Activated T-helper 1 cell treated with anti-CD3 and anti-CD28 coated beads, Interleukin-12 subunit alpha, Interleukin-12 subunit beta, Interleukin-2, Interleukin-4 antibody, amounts not matched to agents 30 ng/mL and 10 ng/mL and 1 ng/mL, durations not matched to agents 14 hours and 24 hours and 36 hours (primary cell): ENCODE measurements at regions not wholly inside any gene's neighbourhood (a gene's known extent, or its start where the extent isn't known, plus 50 kb on each side); places are given as distances from the start of the nearest gene placed in this dataset.
A peak's percentile ranks its signal among the peaks of the same experiment; 100 is the strongest.

Source experiments
- DNase-seq: peaks from one replicate; pipeline ENCODE4 v3.0.0; 2021; ENCODE audit warnings: low spot score
- H3K27ac Mint-ChIP-seq: one replicate; pipeline ENCODE4 v1.8.0; 2021; ENCODE audit warnings: mild to moderate bottlenecking, mixed read lengths
- H3K27me3 Mint-ChIP-seq: one replicate; pipeline ENCODE4 v1.8.0; 2022; ENCODE audit warnings: mild to moderate bottlenecking, moderate library complexity, mixed read lengths; ENCODE audit not compliant: insufficient read depth
- H3K36me3 Mint-ChIP-seq: one replicate; pipeline ENCODE4 v1.8.0; 2021; ENCODE audit warnings: low read depth, mixed read lengths
- H3K4me1 Mint-ChIP-seq: one replicate; pipeline ENCODE4 v1.8.0; 2021; ENCODE audit warnings: low read depth, mixed read lengths
- H3K4me3 Mint-ChIP-seq: one replicate; pipeline ENCODE4 v1.8.0; 2021; ENCODE audit warnings: mild to moderate bottlenecking, moderate library complexity, mixed read lengths
- H3K9me3 Mint-ChIP-seq: one replicate; pipeline ENCODE4 v1.8.0; 2021; ENCODE audit warnings: mixed read lengths
- intact Hi-C: fragments of 100-400 bp; cut with micrococcal nuclease; formaldehyde crosslinking; loops from one replicate; pipeline ENCODE4 v1.15.1; 2024

GRCh38 chr20:17878912-17879602 is 89.5 kb downstream of the SNX5 start:
- no peak for DNase-seq
- Mint-ChIP-seq H3K4me3 (no peak overlapping the region), H3K27me3 (peaks cover 9% of the 10 kb centered on the region), H3K36me3 (no peaks in the 10 kb centered on the region), H3K27ac (peak overlapping the region; percentile 55), H3K9me3 (no peaks in the 10 kb centered on the region), H3K4me1 (peaks cover 12% of the 10 kb centered on the region)
- intact Hi-C loops = no loop called here

DNA sequence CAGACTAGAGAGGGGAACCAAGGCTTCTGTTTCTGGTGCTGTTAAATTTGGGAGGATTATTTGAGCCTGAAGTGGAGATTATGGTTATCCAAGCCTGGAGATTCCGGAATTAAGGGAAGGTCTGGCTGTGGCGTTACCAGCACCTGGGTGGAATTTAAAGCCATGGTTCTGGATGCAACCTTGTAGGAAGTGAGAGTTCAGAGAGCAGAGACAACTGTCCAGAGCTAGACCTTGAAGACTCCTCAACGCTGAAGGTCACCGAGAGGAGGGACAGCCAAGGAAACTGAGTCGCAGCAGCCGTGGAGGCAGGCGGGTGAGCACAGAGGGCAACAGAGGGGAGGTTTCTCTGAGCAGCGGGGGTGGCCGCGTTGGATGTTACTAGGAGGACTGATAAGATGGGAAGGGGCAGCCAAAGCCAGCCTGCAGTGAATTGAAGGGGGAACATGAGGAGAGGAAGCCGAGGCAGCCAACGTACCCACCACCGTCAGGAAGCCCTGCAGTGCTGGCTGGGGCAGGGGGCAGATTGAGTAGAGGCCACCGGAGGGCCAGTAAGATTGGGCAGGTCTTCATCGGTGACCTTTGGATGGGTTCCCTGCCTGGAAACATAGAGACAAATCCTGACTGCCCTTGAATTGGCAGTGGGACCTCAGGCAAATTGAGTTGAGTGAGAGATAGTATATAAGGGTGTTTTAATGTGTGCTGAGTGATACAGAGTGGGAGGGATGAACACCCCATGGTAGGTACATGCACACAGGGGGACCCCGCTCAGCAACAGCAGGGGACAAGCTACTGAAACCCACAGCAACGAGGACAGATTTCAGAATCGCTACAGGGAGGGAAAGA is 90.3 kb downstream of the SNX5 start:
- Mint-ChIP-seq H3K36me3 (no peaks in the 10 kb centered on the region), H3K4me3 (no peak overlapping the region), H3K4me1 (peaks cover 12% of the 10 kb centered on the region), H3K9me3 (no peaks in the 10 kb centered on the region), H3K27ac (peak overlapping the region; percentile 55), H3K27me3 (peaks cover 9% of the 10 kb centered on the region)
- DNase-seq = no peak
- intact Hi-C loops = no loop called here

DNA sequence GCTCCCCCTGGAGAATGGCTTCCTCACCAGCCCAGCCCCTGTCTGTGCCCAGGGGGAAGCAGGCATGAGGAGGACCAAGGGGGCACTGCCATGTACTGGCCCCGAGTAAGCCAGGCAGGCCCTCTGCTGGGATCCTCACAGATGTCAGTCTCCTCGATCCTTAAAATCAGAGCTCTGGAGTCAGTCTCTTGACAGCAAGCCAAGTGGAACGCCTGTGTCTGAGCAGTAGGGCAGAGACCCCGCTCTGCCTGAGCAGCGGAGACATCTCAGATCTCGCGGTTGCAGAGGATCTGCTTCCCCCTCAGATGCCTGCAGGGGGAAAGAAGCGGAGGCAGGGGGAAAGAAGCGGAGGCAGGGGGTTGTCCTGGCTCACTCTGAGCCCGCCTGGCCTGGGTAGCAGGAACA is 92.6 kb downstream of the SNX5 start:
- no peak for DNase-seq
- no peak overlapping the region for H3K4me3 Mint-ChIP-seq
- H3K9me3 Mint-ChIP-seq = no peaks in the 10 kb centered on the region
- intact Hi-C loops = no loop called here
- peaks cover 16% of the 10 kb centered on the region for H3K27me3 Mint-ChIP-seq
- H3K36me3 Mint-ChIP-seq = no peaks in the 10 kb centered on the region
- H3K4me1 Mint-ChIP-seq = peaks cover 25% of the 10 kb centered on the region
- no peak overlapping the region for H3K27ac Mint-ChIP-seq

GRCh38 chr20:17875106-17875980 is 93.3 kb downstream of the SNX5 start:
- no peak overlapping the region for H3K4me3 Mint-ChIP-seq
- H3K4me1 Mint-ChIP-seq = peaks cover 25% of the 10 kb centered on the region
- intact Hi-C loops = no loop called here
- H3K27me3 Mint-ChIP-seq = peaks cover 16% of the 10 kb centered on the region
- no peaks in the 10 kb centered on the region for H3K9me3 Mint-ChIP-seq
- DNase-seq = no peak
- H3K36me3 Mint-ChIP-seq = no peaks in the 10 kb centered on the region
- no peak overlapping the region for H3K27ac Mint-ChIP-seq

GRCh38 chr20:17874271-17875105 is 94.1 kb downstream of the SNX5 start:
- Mint-ChIP-seq H3K4me1 (peaks cover 25% of the 10 kb centered on the region), H3K27ac (no peak overlapping the region), H3K27me3 (peaks cover 16% of the 10 kb centered on the region), H3K9me3 (no peaks in the 10 kb centered on the region), H3K36me3 (no peaks in the 10 kb centered on the region), H3K4me3 (no peak overlapping the region)
- DNase-seq = no peak
- intact Hi-C loops = no loop called here

GRCh38 chr20:17873410-17874270 is 95.0 kb downstream of the SNX5 start:
- no peak overlapping the region for H3K4me3 Mint-ChIP-seq
- H3K27me3 Mint-ChIP-seq = peaks cover 22% of the 10 kb centered on the region
- H3K36me3 Mint-ChIP-seq = no peaks in the 10 kb centered on the region
- H3K27ac Mint-ChIP-seq = no peak overlapping the region
- peaks cover 19% of the 10 kb centered on the region for H3K4me1 Mint-ChIP-seq
- intact Hi-C loops = no loop called here
- no peak for DNase-seq
- no peaks in the 10 kb centered on the region for H3K9me3 Mint-ChIP-seq

- no peak for DNase-seq
- Mint-ChIP-seq H3K4me3 (no peak overlapping the region), H3K4me1 (peaks cover 12% of the 10 kb centered on the region), H3K27ac (no peak overlapping the region), H3K27me3 (peaks cover 18% of the 10 kb centered on the region), H3K9me3 (no peaks in the 10 kb centered on the region), H3K36me3 (no peaks in the 10 kb centered on the region)
- intact Hi-C loops = no loop called here
Measured at GRCh38 chr20:17872959-17873358, 95.6 kb downstream of the SNX5 start.

- no peak overlapping the region for H3K4me3 Mint-ChIP-seq
- no peak overlapping the region for H3K27ac Mint-ChIP-seq
- H3K36me3 Mint-ChIP-seq = no peaks in the 10 kb centered on the region
- H3K4me1 Mint-ChIP-seq = peaks cover 12% of the 10 kb centered on the region
- no peak for DNase-seq
- no peaks in the 10 kb centered on the region for H3K9me3 Mint-ChIP-seq
- intact Hi-C loops = no loop called here
- H3K27me3 Mint-ChIP-seq = peaks cover 18% of the 10 kb centered on the region
Measured at GRCh38 chr20:17872434-17872833, 96.2 kb downstream of the SNX5 start.

DNA sequence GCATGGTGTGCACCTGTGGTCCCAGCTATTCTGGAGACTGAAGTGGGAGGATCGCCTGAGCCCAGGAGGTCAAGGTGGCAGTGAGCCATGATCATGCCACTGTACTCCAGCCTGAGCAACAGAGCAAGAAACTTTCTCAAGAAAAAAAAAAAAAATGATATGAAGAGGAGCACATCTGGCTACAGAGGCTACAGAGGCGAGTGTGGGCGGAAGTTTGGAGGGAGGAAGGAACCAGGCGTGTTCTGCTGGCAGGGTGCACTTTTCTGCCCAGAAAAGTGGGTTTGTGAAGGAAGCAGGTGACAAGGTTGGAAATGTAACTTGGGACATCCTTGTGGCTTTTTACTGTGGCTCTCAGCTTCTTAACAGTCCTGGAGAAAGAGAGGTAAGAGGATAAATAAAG is 96.7 kb downstream of the SNX5 start:
- no peak for DNase-seq
- H3K27me3 Mint-ChIP-seq = peaks cover 17% of the 10 kb centered on the region
- H3K9me3 Mint-ChIP-seq = no peaks in the 10 kb centered on the region
- H3K4me3 Mint-ChIP-seq = no peak overlapping the region
- intact Hi-C loops = no loop called here
- H3K4me1 Mint-ChIP-seq = peaks cover 12% of the 10 kb centered on the region
- no peaks in the 10 kb centered on the region for H3K36me3 Mint-ChIP-seq
- no peak overlapping the region for H3K27ac Mint-ChIP-seq

- intact Hi-C loops = no loop called here
- no peaks in the 10 kb centered on the region for H3K36me3 Mint-ChIP-seq
- DNase-seq = no peak
- no peaks in the 10 kb centered on the region for H3K9me3 Mint-ChIP-seq
- peaks cover 12% of the 10 kb centered on the region for H3K4me1 Mint-ChIP-seq
- H3K27ac Mint-ChIP-seq = no peak overlapping the region
- H3K27me3 Mint-ChIP-seq = peaks cover 14% of the 10 kb centered on the region
- no peak overlapping the region for H3K4me3 Mint-ChIP-seq
Measured at GRCh38 chr20:17871181-17871580, 97.4 kb downstream of the SNX5 start.

DNA sequence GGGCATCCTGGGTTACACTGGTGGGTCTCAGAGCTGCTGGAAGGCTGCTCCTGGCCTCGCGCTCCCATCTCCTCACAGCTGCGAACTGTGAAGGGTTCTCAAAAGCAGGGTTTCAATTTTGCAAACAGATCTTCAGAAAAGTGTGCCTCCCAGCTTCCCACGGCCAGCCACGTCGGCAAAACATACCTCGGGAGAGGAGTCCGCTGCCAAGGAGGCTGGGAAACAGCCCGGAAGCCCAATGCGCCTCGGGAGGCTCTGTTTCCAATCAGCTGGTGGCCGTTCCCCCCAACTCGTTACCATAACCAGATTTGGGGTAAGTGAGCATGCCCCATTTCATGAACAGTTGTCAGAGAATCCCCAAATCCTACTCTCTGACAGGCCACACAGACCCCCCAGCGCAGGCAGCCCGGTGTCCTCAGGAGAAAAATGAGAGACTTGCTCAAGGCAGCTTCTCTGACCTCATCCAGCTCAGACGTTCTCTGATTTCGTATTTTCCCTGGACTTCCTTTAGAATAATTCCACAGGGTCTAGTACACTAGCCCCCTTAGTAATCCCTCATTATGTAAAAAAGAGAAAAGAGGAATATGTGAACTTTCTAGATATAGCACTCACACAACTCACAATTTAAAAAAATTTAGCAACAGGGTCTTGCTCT is 98.4 kb downstream of the SNX5 start:
- DNase-seq = no peak
- peaks cover 13% of the 10 kb centered on the region for H3K27me3 Mint-ChIP-seq
- intact Hi-C loops = no loop called here
- H3K27ac Mint-ChIP-seq = no peak overlapping the region
- no peak overlapping the region for H3K4me3 Mint-ChIP-seq
- H3K36me3 Mint-ChIP-seq = no peaks in the 10 kb centered on the region
- H3K4me1 Mint-ChIP-seq = peaks cover 12% of the 10 kb centered on the region
- no peaks in the 10 kb centered on the region for H3K9me3 Mint-ChIP-seq
